Endothelial cell of umbilical vein (primary cell): ENCODE measurements at regions not wholly inside any gene's neighbourhood (a gene's known extent, or its start where the extent isn't known, plus 50 kb on each side); places are given as distances from the start of the nearest gene placed in this dataset.

Experiments
- BruUV-seq: library from RNA; stranded (reverse); fragments of 400-500 nt; replicated peaks from 2 replicates; lab custom pipeline; 2021; lab: Mats Ljungman, UMichigan
- CTCF ChIA-PET: fragments of 300-600, 350-600 bp; sonication (Branson Sonifier 250); formaldehyde crosslinking; loops from one replicate; lab custom pipeline; 2021; ENCODE audit warnings: antibody characterized with exemption, inconsistent platforms; lab: Charles Lee
- POLR2A ChIA-PET: fragments of 300-600, 350-600 bp; sonication (Branson Sonifier 250); formaldehyde crosslinking; loops from one replicate; lab custom pipeline; 2021; ENCODE audit warnings: antibody characterized with exemption, inconsistent platforms; lab: Charles Lee
- DNase-seq: peaks from one replicate; pipeline ENCODE4 v3.0.0-alpha.2; 2011; ENCODE audit warnings: low read depth, low spot score
- FAIRE-seq: peaks from 2 replicates; lab custom pipeline; 2011; peaks lifted over from hg19 to GRCh38; lab: Jason Lieb, UNC
- H2AFZ ChIP-seq: 2 replicates; pipeline ENCODE4 v1.6.0; 2012; ENCODE audit warnings: low read depth, low read length, control low read depth, inconsistent platforms
- H3K27ac ChIP-seq: 2 replicates; pipeline ENCODE4 v1.5.1; 2011; ENCODE audit warnings: low read depth, mild to moderate bottlenecking, control low read depth, low read length, moderate library complexity; ENCODE audit not compliant: insufficient read depth
- H3K27me3 ChIP-seq, 2 experiments: 2 replicates each; pipeline versions ENCODE4 v1.6.0 to v1.6.1; 2011; ENCODE audit warnings: low read length in 2 of 2, mixed read lengths in 1 of 2; ENCODE audit not compliant: control insufficient read depth in 2 of 2, insufficient read depth in 2 of 2
- H3K36me3 ChIP-seq, 2 experiments: 2 replicates in 1 of 2; 3 replicates in 1 of 2; pipeline ENCODE4 v1.5.1; 2011; ENCODE audit warnings: low read length in 2 of 2, mild to moderate bottlenecking in 1 of 2, moderate library complexity in 1 of 2; ENCODE audit not compliant: control insufficient read depth in 2 of 2, insufficient read depth in 2 of 2; ENCODE audit errors: extremely low read depth in 1 of 2
- H3K4me1 ChIP-seq: 3 replicates; pipeline ENCODE4 v1.5.1; 2011; ENCODE audit warnings: mild to moderate bottlenecking, low read length; ENCODE audit not compliant: control insufficient read depth, insufficient read depth; ENCODE audit errors: extremely low read depth
- H3K4me2 ChIP-seq: 2 replicates; pipeline ENCODE4 v1.6.1; 2011; ENCODE audit warnings: low read length, control low read depth, mixed read lengths; ENCODE audit not compliant: insufficient read depth
- H3K4me3 ChIP-seq, 3 experiments: fragments of 200-600 bp in 1 of 3; sonication (generic), shearing (Covaris generic) in 1 of 3; replicated peaks in 1 of 3; 2 replicates each; pipeline ENCODE4 v1.5.1; 2011 to 2016; ENCODE audit warnings: control low read depth in 3 of 3, low read length in 3 of 3, mild to moderate bottlenecking in 2 of 3, inconsistent platforms in 1 of 3, low read depth in 1 of 3, moderate library complexity in 1 of 3; ENCODE audit not compliant: insufficient read depth in 1 of 3
- H3K79me2 ChIP-seq: 2 replicates; pipeline ENCODE4 v1.6.0; 2012; ENCODE audit warnings: low read length, inconsistent platforms; ENCODE audit not compliant: control insufficient read depth, insufficient read depth
- H3K9ac ChIP-seq: replicated peaks from 2 replicates; pipeline ENCODE3; 2011; ENCODE audit warnings: low read length, control low read depth; ENCODE audit not compliant: insufficient read depth; ENCODE audit errors: extremely low read depth
- H3K9me1 ChIP-seq: replicated peaks from 3 replicates; pipeline ENCODE4 v1.6.0; 2011; ENCODE audit warnings: mild to moderate bottlenecking, low read length; ENCODE audit not compliant: control insufficient read depth, insufficient read depth; ENCODE audit errors: extremely low read depth
- H3K9me3 ChIP-seq: replicated peaks from 2 replicates; pipeline ENCODE4 v1.5.1; 2012; ENCODE audit warnings: low read length, inconsistent platforms; ENCODE audit not compliant: control insufficient read depth, insufficient read depth
- H4K20me1 ChIP-seq: replicated peaks from 2 replicates; pipeline ENCODE3; 2011; ENCODE audit warnings: mild to moderate bottlenecking, low read length; ENCODE audit not compliant: control insufficient read depth, insufficient read depth; ENCODE audit errors: extremely low read depth
- CTCF ChIP-seq, 2 donors: IDR thresholded peaks; 1 replicate in 1 of 2; 2 replicates in 1 of 2; pipeline ENCODE4 v1.5.1; 2011; ENCODE audit warnings: low read length in 2 of 2, mild to moderate bottlenecking in 2 of 2, moderate library complexity in 2 of 2, control low read depth in 1 of 2, inconsistent platforms in 1 of 2, low read depth in 1 of 2; ENCODE audit not compliant: insufficient read depth in 1 of 2; ENCODE audit errors: extremely low read depth in 1 of 2
- EZH2 ChIP-seq: IDR thresholded peaks from 2 replicates; pipeline ENCODE4 v1.6.1; 2012; ENCODE audit warnings: borderline replicate concordance, low read depth, mild to moderate bottlenecking, moderate library complexity, low read length, inconsistent platforms; ENCODE audit not compliant: severe bottlenecking
- FOS ChIP-seq: IDR thresholded peaks from 2 replicates; pipeline ENCODE4 v1.6.1; 2011; ENCODE audit warnings: mild to moderate bottlenecking, low read length, moderate library complexity, borderline replicate concordance; ENCODE audit not compliant: insufficient read depth
- GATA2 ChIP-seq: IDR thresholded peaks from 2 replicates; pipeline ENCODE4 v1.7.0; 2011; ENCODE audit warnings: low read depth, mild to moderate bottlenecking, moderate library complexity, mixed read lengths, low read length; ENCODE audit not compliant: insufficient read length, insufficient read depth
- JUN ChIP-seq: IDR thresholded peaks from 2 replicates; pipeline ENCODE4 v1.6.1; 2011; ENCODE audit warnings: borderline replicate concordance, low read depth; ENCODE audit not compliant: insufficient read length, insufficient read depth
- MAX ChIP-seq: IDR thresholded peaks from 2 replicates; pipeline ENCODE4 v1.6.1; 2011; ENCODE audit not compliant: insufficient read depth, insufficient read length
- MYC ChIP-seq: IDR thresholded peaks from one replicate; pipeline ENCODE4 v1.6.1; 2011; ENCODE audit warnings: mild to moderate bottlenecking, low read depth, low read length
- POLR2A ChIP-seq: IDR thresholded peaks from 2 replicates; pipeline ENCODE4 v1.6.1; 2012; ENCODE audit warnings: low read depth, mild to moderate bottlenecking, control low read depth, low read length
- POLR2AphosphoS5 ChIP-seq: IDR thresholded peaks from 2 replicates; pipeline ENCODE4 v1.6.1; 2012; ENCODE audit warnings: low read depth, mild to moderate bottlenecking, control low read depth, low read length, moderate library complexity; ENCODE audit not compliant: insufficient read depth
- dilution Hi-C: fragments of 300-500 bp; cut with MboI; formaldehyde crosslinking; loops from one replicate; pipeline ENCODE4 v1.15.0; 2019; ENCODE audit warnings: low sequenced_read_pairs; ENCODE audit not compliant: extremely low pct_ligation_motif_present
- intact Hi-C: fragments of 100-400 bp; cut with micrococcal nuclease; formaldehyde crosslinking; loops from one replicate; pipeline ENCODE4 v1.10.0; 2022

- TF ChIP-seq EZH2: no peak
- no peak for TF ChIP-seq JUN
- no peak for TF ChIP-seq MYC
- TF ChIP-seq CTCF (IDR thresholded peaks at IDR 0.05; ENCODE audit: extremely low read depth in 1 of 2, insufficient read depth in 1 of 2, low read depth in 1 of 2, low read length in 2 of 2): no peak
- no peak for TF ChIP-seq POLR2A
- TF ChIP-seq MAX: no peak
- TF ChIP-seq POLR2AphosphoS5: no peak
- TF ChIP-seq GATA2: no peak
- no peak for TF ChIP-seq FOS
- H3K4me3 ChIP-seq: no peak overlapping the region
- POLR2A ChIA-PET: no interaction called here
- no peaks in the 10 kb centered on the region for H3K9me1 ChIP-seq
- H3K9me3 ChIP-seq: peaks cover 3% of the 10 kb centered on the region
- no peaks in the 10 kb centered on the region for H3K4me1 ChIP-seq
- CTCF ChIA-PET: no interaction called here
- FAIRE-seq: no peak
- intact Hi-C loops (no loop called here), dilution Hi-C loops (no loop called here)
- H3K79me2 ChIP-seq: no peaks in the 10 kb centered on the region
- no peaks in the 10 kb centered on the region for H4K20me1 ChIP-seq
- BruUV-seq: no TSS peak
- no peaks in the 10 kb centered on the region for H3K36me3 ChIP-seq
- H3K4me2 ChIP-seq: no peak overlapping the region
- no peak overlapping the region for H3K9ac ChIP-seq
- H3K27me3 ChIP-seq: no peaks in the 10 kb centered on the region
- no peak overlapping the region for H2AFZ ChIP-seq
- no peak for DNase-seq
- no peak overlapping the region for H3K27ac ChIP-seq
Observed at GRCh38 chr3:74506246-74506645, 108.2 kb downstream of the CNTN3 start.
